GM13976 (cell line): ENCODE measurements at regions not wholly inside any gene's neighbourhood (a gene's known extent, or its start where the extent isn't known, plus 50 kb on each side); places are given as distances from the start of the nearest gene placed in this dataset.

Experiments used
- DNase-seq: peaks from one replicate; pipeline ENCODE4 v3.0.0; 2012; ENCODE audit warnings: low spot score
- CTCF ChIP-seq: IDR thresholded peaks from 2 replicates; pipeline ENCODE4 v1.5.1; 2012; ENCODE audit warnings: borderline replicate concordance, mild to moderate bottlenecking; ENCODE audit not compliant: insufficient read depth; ENCODE audit errors: extremely low read depth, missing control alignments, control extremely low read depth
- in situ Hi-C: fragments of 300-500 bp; cut with MboI; formaldehyde crosslinking; loops from one replicate; pipeline ENCODE4 v1.12.0; 2022; ENCODE audit warnings: low sequenced_read_pairs, mixed read lengths, inconsistent platforms; ENCODE audit not compliant: unreplicated experiment

GRCh38 chr13:106996867-106997618, 429.1 kb upstream of the ARGLU1 start:
- in situ Hi-C loops: no loop called here

GRCh38 chr13:106990594-106990993, 422.7 kb upstream of the ARGLU1 start:
- TF ChIP-seq CTCF: no peak
- in situ Hi-C loops: no loop called here
- DNase-seq: no peak

More at GRCh38 chr13:106996867-106997618, 429.1 kb upstream of the ARGLU1 start:
- DNase-seq: no peak
- TF ChIP-seq CTCF: no peak

GRCh38 chr13:106989876-106990275, 421.9 kb upstream of the ARGLU1 start:
- DNase-seq: no peak
- in situ Hi-C loops: no loop called here
- TF ChIP-seq CTCF: no peak

GRCh38 chr13:106987427-106987785, 419.5 kb upstream of the ARGLU1 start:
- in situ Hi-C loops: no loop called here
- no peak for DNase-seq

GRCh38 chr13:106986687-106987426, 418.9 kb upstream of the ARGLU1 start:
- TF ChIP-seq CTCF: no peak
- no peak for DNase-seq
- in situ Hi-C loops: no loop called here

More at GRCh38 chr13:106987427-106987785, 419.5 kb upstream of the ARGLU1 start:
- no peak for TF ChIP-seq CTCF

- in situ Hi-C loops: no loop called here
- no peak for DNase-seq
These were observed 418.1 kb upstream of the ARGLU1 start for GRCh38 chr13:106986033-106986484.

More at GRCh38 chr13:106986033-106986484, 418.1 kb upstream of the ARGLU1 start:
- no peak for TF ChIP-seq CTCF
